ENCODE measurements at regions not wholly inside any gene's neighbourhood (a gene's known extent, or its start where the extent isn't known, plus 50 kb on each side); places are given as distances from the start of the nearest gene placed in this dataset.

- no peak for TF ChIP-seq CTCF (IDR thresholded peaks at IDR 0.05)
- no peak for TF ChIP-seq POLR2A (IDR thresholded peaks at IDR 0.05)
- no peak for TF ChIP-seq POLR2AphosphoS5 (IDR thresholded peaks at IDR 0.05)
These were observed 813.0 kb upstream of the ID2 start for GRCh38 chr2:7868836-7869235.
